Natural killer cell (primary cell): ENCODE measurements at regions not wholly inside any gene's neighbourhood (a gene's known extent, or its start where the extent isn't known, plus 50 kb on each side); places are given as distances from the start of the nearest gene placed in this dataset.

Experiments used
- ATAC-seq, 3 donors: fragments of 150-1000 bp in 2 of 3; fragments of 200-7000 bp in 1 of 3; cut with Tn5 transposase; 1 replicate in 1 of 3; 2 replicates in 2 of 3; pipeline ENCODE4 v1.10.0; 2021; ENCODE audit warnings: mild to moderate bottlenecking in 2 of 3, moderate library complexity in 2 of 3
- DNase-seq, 2 donors: peaks; one replicate each; pipeline versions ENCODE4 v3.0.0 to v3.0.0-alpha.2; 2013 to 2021; ENCODE audit warnings: mixed read lengths in 1 of 2
- H3K27ac ChIP-seq: one replicate; pipeline ENCODE4 v1.5.1; 2013; ENCODE audit warnings: mild to moderate bottlenecking, low read length
- H3K27me3 ChIP-seq: one replicate; pipeline ENCODE4 v1.6.1; 2013; ENCODE audit warnings: low read length; ENCODE audit not compliant: control insufficient read depth, insufficient read depth
- H3K36me3 ChIP-seq: one replicate; pipeline ENCODE4 v1.6.1; 2013; ENCODE audit warnings: low read length; ENCODE audit not compliant: control insufficient read depth, insufficient read depth
- H3K4me1 ChIP-seq: one replicate; pipeline ENCODE4 v1.6.1; 2013; ENCODE audit warnings: low read length; ENCODE audit not compliant: control insufficient read depth, insufficient read depth
- H3K4me3 ChIP-seq: one replicate; pipeline ENCODE4 v1.5.1; 2013; ENCODE audit warnings: low read length
- H3K9me3 ChIP-seq: one replicate; pipeline ENCODE4 v1.6.1; 2013; ENCODE audit warnings: low read length; ENCODE audit not compliant: control insufficient read depth, insufficient read depth
- H3K27ac Mint-ChIP-seq, 2 donors: one replicate each; pipeline ENCODE4 v1.8.0; 2022; ENCODE audit warnings: mild to moderate bottlenecking in 2 of 2, mixed read lengths in 2 of 2, moderate library complexity in 1 of 2
- H3K27me3 Mint-ChIP-seq, 2 donors: one replicate each; pipeline ENCODE4 v1.8.0; 2022; ENCODE audit warnings: low read depth in 2 of 2, mixed read lengths in 2 of 2
- H3K36me3 Mint-ChIP-seq: one replicate; pipeline ENCODE4 v1.8.0; 2022; ENCODE audit warnings: mixed read lengths
- H3K4me1 Mint-ChIP-seq, 2 donors: one replicate each; pipeline ENCODE4 v1.8.0; 2022; ENCODE audit warnings: mixed read lengths in 2 of 2
- H3K4me3 Mint-ChIP-seq: one replicate; pipeline ENCODE4 v1.8.0; 2022; ENCODE audit warnings: mild to moderate bottlenecking, moderate library complexity, mixed read lengths
- H3K9me3 Mint-ChIP-seq, 2 donors: one replicate each; pipeline ENCODE4 v1.8.0; 2022; ENCODE audit warnings: mixed read lengths in 2 of 2
- WGBS: methylation state at CpG from one replicate; pipeline ENCODE4 v1.1.7; 2013; ENCODE audit warnings: missing lambda C conversion rate; ENCODE audit not compliant: insufficient coverage; 5-methylcytosine and 5-hydroxymethylcytosine counted together
- intact Hi-C: fragments of 100-400 bp; cut with micrococcal nuclease; formaldehyde crosslinking; loops from one replicate; pipeline ENCODE4 v1.14.2; 2022
- TF ChIP-seq, protein P1 (sequence below): fragments of 200-600 bp; IDR thresholded peaks from one replicate; pipeline ENCODE4 v1.8.0; 2022; ENCODE audit warnings: antibody characterized with exemption

DNA sequence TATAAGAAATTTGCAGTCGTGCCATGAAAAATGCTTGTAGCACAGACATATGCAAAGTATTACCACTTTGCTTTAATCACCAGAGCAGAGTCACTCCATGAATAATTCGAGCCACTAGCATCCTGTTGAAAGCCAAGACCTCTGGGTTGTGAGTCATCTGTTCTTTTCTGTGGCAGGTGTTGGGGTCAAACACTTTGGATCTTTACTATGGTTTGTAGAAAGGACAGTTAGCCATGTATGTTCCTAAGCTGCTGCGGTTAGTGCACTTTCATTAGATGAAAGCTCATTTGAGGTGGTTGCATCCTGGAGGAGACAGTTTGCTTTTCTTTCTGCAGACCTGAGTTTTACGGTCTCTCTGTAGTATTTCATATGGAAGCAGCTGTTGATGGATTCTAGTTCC, 223.7 kb downstream of the DMRT2 start:
- WGBS: 72% methylated on average over 4 of the region's 4 CpGs
- no peak overlapping the region for H3K4me3 Mint-ChIP-seq
- no peak for DNase-seq
- Histone ChIP-seq H3K9me3 (no peaks in the 10 kb centered on the region), H3K4me1 (no peaks in the 10 kb centered on the region), H3K36me3 (no peaks in the 10 kb centered on the region), H3K27me3 (no peaks in the 10 kb centered on the region), H3K4me3 (no peak overlapping the region), H3K27ac (no peak overlapping the region)
- H3K9me3 Mint-ChIP-seq: peaks cover 0 to 4% of the 10 kb centered on the region in 2 donors
- TF ChIP-seq, protein P1, sequence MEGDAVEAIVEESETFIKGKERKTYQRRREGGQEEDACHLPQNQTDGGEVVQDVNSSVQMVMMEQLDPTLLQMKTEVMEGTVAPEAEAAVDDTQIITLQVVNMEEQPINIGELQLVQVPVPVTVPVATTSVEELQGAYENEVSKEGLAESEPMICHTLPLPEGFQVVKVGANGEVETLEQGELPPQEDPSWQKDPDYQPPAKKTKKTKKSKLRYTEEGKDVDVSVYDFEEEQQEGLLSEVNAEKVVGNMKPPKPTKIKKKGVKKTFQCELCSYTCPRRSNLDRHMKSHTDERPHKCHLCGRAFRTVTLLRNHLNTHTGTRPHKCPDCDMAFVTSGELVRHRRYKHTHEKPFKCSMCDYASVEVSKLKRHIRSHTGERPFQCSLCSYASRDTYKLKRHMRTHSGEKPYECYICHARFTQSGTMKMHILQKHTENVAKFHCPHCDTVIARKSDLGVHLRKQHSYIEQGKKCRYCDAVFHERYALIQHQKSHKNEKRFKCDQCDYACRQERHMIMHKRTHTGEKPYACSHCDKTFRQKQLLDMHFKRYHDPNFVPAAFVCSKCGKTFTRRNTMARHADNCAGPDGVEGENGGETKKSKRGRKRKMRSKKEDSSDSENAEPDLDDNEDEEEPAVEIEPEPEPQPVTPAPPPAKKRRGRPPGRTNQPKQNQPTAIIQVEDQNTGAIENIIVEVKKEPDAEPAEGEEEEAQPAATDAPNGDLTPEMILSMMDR: no peak
- peaks cover 6% of the 10 kb centered on the region in 2 donors for H3K4me1 Mint-ChIP-seq
- intact Hi-C loops: no loop called here
- ATAC-seq: no peak
- peaks cover 0 to 7% of the 10 kb centered on the region in 2 donors for H3K27me3 Mint-ChIP-seq
- no peaks in the 10 kb centered on the region for H3K36me3 Mint-ChIP-seq
- H3K27ac Mint-ChIP-seq: no peak overlapping the region

DNA sequence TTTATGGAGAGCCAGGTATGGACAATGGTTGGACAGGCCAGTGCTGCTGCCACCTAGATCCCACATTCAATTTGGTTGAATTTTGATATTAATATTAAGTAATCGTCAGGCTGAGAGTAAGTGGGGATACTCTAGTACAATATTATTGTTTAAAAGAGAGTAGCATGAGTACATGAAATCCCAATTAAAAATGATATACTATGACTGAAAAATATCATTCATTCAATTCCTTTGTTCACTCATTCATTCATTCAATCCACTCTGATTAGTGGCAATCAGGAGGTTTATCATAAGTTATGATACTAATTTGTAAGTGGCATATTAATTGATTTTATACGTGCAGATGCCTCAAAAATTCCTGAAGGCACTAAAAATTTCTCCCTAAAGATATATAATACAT, 224.2 kb downstream of the DMRT2 start:
- intact Hi-C loops: no loop called here
- Mint-ChIP-seq H3K27me3 (peaks cover 0 to 7% of the 10 kb centered on the region in 2 donors), H3K4me1 (peaks cover 6% of the 10 kb centered on the region in 2 donors), H3K36me3 (no peaks in the 10 kb centered on the region), H3K27ac (no peak overlapping the region), H3K9me3 (peaks cover 0 to 4% of the 10 kb centered on the region in 2 donors), H3K4me3 (no peak overlapping the region)
- no CpG with 5 or more reads among the region's 2 CpGs for WGBS
- DNase-seq: no peak
- TF ChIP-seq, protein P1: no peak
- no peaks in the 10 kb centered on the region for H3K9me3 ChIP-seq
- H3K27ac ChIP-seq: no peak overlapping the region
- no peaks in the 10 kb centered on the region for H3K27me3 ChIP-seq
- no peaks in the 10 kb centered on the region for H3K36me3 ChIP-seq
- H3K4me1 ChIP-seq: no peaks in the 10 kb centered on the region
- no peak for ATAC-seq
- no peak overlapping the region for H3K4me3 ChIP-seq

DNA sequence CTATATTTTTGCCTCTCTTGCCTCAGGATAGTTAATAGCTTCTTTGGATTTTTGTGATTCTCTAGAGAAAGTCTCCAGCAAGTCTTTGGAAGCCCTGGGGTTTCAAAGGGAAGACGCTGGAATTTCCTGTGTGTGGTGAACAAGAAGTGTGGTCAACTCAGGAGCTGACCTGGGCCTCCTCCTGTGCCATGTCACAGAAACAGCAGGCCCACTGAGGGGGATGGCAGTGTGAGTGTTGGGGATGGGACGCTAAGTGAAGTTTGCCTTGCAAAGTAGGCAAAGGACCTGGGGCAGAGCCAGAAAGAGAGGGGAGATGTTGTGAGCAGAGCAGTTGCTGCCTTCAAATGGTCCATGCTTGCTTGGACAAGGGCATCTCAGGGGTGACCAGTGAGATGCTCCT, 226.3 kb downstream of the DMRT2 start:
- peaks cover 0 to 4% of the 10 kb centered on the region in 2 donors for H3K9me3 Mint-ChIP-seq
- ATAC-seq: no peak
- no peak overlapping the region for H3K4me3 ChIP-seq
- TF ChIP-seq, protein P1: no peak
- intact Hi-C loops: no loop called here
- no peak overlapping the region for H3K4me3 Mint-ChIP-seq
- H3K36me3 ChIP-seq: no peaks in the 10 kb centered on the region
- H3K36me3 Mint-ChIP-seq: no peaks in the 10 kb centered on the region
- H3K27ac Mint-ChIP-seq: no peak overlapping the region
- peaks cover 4% of the 10 kb centered on the region in 2 donors for H3K4me1 Mint-ChIP-seq
- H3K27me3 ChIP-seq: no peaks in the 10 kb centered on the region
- 64% methylated on average over 2 of the region's 2 CpGs for WGBS
- no peaks in the 10 kb centered on the region for H3K9me3 ChIP-seq
- H3K27me3 Mint-ChIP-seq: peaks cover 0 to 10% of the 10 kb centered on the region in 2 donors
- no peak overlapping the region for H3K27ac ChIP-seq
- no peaks in the 10 kb centered on the region for H3K4me1 ChIP-seq
- no peak for DNase-seq

DNA sequence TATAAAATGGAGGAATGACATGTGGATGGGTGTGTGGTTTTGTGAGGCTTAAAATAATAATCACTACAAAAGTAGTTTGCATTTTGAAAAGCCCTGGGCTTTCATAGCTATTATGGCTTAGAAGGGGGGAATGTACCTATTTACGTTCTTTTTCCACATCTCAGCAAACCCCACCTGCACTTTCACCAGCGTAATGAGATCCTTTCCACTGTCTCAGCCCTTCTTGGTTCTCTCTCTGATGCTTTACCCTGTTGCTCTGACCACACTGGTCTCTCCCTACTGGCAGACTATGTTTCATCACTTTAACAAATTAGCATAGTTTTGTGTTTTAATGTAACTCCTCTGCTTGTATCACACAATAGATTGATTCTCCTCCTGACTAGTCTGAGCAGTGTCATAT, 234.6 kb downstream of the DMRT2 start:
- no peaks in the 10 kb centered on the region for H3K36me3 Mint-ChIP-seq
- no peak overlapping the region for H3K4me3 Mint-ChIP-seq
- no peaks in the 10 kb centered on the region for H3K4me1 ChIP-seq
- no peak overlapping the region for H3K27ac Mint-ChIP-seq
- WGBS: 74% methylated on average over 2 of the region's 2 CpGs
- DNase-seq (no peak), ATAC-seq (no peak)
- no peak overlapping the region for H3K4me3 ChIP-seq
- H3K4me1 Mint-ChIP-seq: no peaks in the 10 kb centered on the region
- no peak overlapping the region for H3K27ac ChIP-seq
- H3K9me3 ChIP-seq: peaks cover 3% of the 10 kb centered on the region
- intact Hi-C loops: no loop called here
- no peaks in the 10 kb centered on the region for H3K36me3 ChIP-seq
- peaks cover 0 to 10% of the 10 kb centered on the region in 2 donors for H3K27me3 Mint-ChIP-seq
- H3K27me3 ChIP-seq: no peaks in the 10 kb centered on the region
- H3K9me3 Mint-ChIP-seq: peaks cover 3 to 7% of the 10 kb centered on the region in 2 donors
- TF ChIP-seq, protein P1: no peak
